GM23338 (cell line): ENCODE measurements at regions not wholly inside any gene's neighbourhood (a gene's known extent, or its start where the extent isn't known, plus 50 kb on each side); places are given as distances from the start of the nearest gene placed in this dataset.

Source experiments
- CTCF ChIP-seq, 2 experiments: fragments of 200-600 bp in 1 of 2; sonication (generic) in 1 of 2; conservative IDR thresholded peaks; 2 replicates each; pipeline versions ENCODE4 v1.5.1 to v1.6.1; 2016 to 2017; ENCODE audit warnings: antibody characterized with exemption in 2 of 2, low read depth in 2 of 2, mild to moderate bottlenecking in 2 of 2, moderate library complexity in 1 of 2
- JUNB ChIP-seq: IDR thresholded peaks from one replicate; pipeline ENCODE4 v1.6.1; 2016; ENCODE audit warnings: antibody characterized with exemption; ENCODE audit not compliant: unreplicated experiment
- POLR2AphosphoS5 ChIP-seq: IDR thresholded peaks from 2 replicates; pipeline ENCODE4 v1.6.1; 2016; ENCODE audit warnings: antibody characterized with exemption, low read depth

GRCh38 chr12:30134229-30134628 is 350.5 kb upstream of the TMTC1 start:
- TF ChIP-seq JUNB (no peak), POLR2AphosphoS5 (no peak), CTCF (conservative IDR thresholded peaks at IDR 0.05; ENCODE audit: low read depth in 2 of 2) (peak; percentile 35 to 47)
